Uterus (tissue), 3 donors: ENCODE measurements at regions not wholly inside any gene's neighbourhood (a gene's known extent, or its start where the extent isn't known, plus 50 kb on each side); places are given as distances from the start of the nearest gene placed in this dataset.

Source experiments
- DNase-seq, 2 donors: peaks; one replicate each; pipeline ENCODE4 v3.0.0-alpha.2; 2019 to 2020
- H3K27ac ChIP-seq, 2 donors: fragments of 200-600 bp; sonication (generic); 1 replicate in 1 of 2; 2 replicates in 1 of 2; pipeline ENCODE4 v1.5.1; 2016 to 2018
- H3K27me3 ChIP-seq, 2 donors: fragments of 200-600 bp; sonication (generic); one replicate each; pipeline ENCODE4 v1.5.1; 2018 to 2019; ENCODE audit warnings: control low read depth in 1 of 2
- H3K36me3 ChIP-seq, 2 donors: fragments of 200-600 bp; sonication (generic); one replicate each; pipeline ENCODE4 v1.5.1; 2019; ENCODE audit warnings: control low read depth in 1 of 2
- H3K4me1 ChIP-seq, 2 donors: fragments of 200-600 bp; sonication (generic); one replicate each; pipeline ENCODE4 v1.5.1; 2018 to 2019; ENCODE audit warnings: control low read depth in 1 of 2
- H3K4me3 ChIP-seq, 2 donors: fragments of 200-600 bp; sonication (generic); 1 replicate in 1 of 2; 2 replicates in 1 of 2; pipeline ENCODE4 v1.5.1; 2018 to 2019; ENCODE audit warnings: mild to moderate bottlenecking in 1 of 2
- H3K9me3 ChIP-seq, 2 donors: fragments of 200-600 bp; sonication (generic); one replicate each; pipeline ENCODE4 v1.5.1; 2019; ENCODE audit warnings: control low read depth in 1 of 2
- POLR2A ChIP-seq, 2 donors: fragments of 450-650 bp; IDR thresholded peaks; one replicate each; pipeline ENCODE4 v1.6.1; 2016; ENCODE audit warnings: antibody characterized with exemption in 2 of 2, mild to moderate bottlenecking in 1 of 2, moderate library complexity in 1 of 2
- intact Hi-C: fragments of 100-400 bp; cut with DNase I; formaldehyde crosslinking; loops from one replicate; pipeline ENCODE4 v1.15.1; 2023; ENCODE audit warnings: low total_unique reads
- TF ChIP-seq, protein P1 (sequence below), 4 experiments: fragments of 200-600 bp in 2 of 4; fragments of 450-650 bp in 2 of 4; sonication (generic) in 2 of 4; IDR thresholded peaks; one replicate each; pipeline ENCODE4 v1.5.1; 2016 to 2019; ENCODE audit warnings: antibody characterized with exemption in 4 of 4, mild to moderate bottlenecking in 2 of 4, moderate library complexity in 1 of 4
- donor health status: DM: yes; HTN: yes; CAD: no.

DNA sequence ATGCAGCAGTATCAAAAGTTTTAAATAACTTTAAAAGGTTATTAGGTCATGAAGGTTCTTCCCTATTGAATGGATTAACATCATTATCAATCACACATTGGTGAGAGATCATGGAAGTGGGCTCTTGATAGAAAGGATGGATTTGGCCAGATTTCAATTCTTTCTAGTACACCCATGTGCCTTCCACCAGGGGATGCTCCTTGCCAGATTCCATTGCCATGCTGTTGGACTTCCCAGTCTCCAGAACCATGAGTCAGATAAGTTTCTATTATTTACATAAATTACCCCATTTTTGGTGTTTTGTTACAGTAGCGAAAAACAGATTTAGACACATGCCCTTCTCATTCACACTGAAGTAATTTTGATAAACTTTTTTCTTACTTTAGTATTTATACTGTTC lies 1010.6 kb upstream of the C9orf72 start:
- TF ChIP-seq, protein P1, sequence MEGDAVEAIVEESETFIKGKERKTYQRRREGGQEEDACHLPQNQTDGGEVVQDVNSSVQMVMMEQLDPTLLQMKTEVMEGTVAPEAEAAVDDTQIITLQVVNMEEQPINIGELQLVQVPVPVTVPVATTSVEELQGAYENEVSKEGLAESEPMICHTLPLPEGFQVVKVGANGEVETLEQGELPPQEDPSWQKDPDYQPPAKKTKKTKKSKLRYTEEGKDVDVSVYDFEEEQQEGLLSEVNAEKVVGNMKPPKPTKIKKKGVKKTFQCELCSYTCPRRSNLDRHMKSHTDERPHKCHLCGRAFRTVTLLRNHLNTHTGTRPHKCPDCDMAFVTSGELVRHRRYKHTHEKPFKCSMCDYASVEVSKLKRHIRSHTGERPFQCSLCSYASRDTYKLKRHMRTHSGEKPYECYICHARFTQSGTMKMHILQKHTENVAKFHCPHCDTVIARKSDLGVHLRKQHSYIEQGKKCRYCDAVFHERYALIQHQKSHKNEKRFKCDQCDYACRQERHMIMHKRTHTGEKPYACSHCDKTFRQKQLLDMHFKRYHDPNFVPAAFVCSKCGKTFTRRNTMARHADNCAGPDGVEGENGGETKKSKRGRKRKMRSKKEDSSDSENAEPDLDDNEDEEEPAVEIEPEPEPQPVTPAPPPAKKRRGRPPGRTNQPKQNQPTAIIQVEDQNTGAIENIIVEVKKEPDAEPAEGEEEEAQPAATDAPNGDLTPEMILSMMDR (IDR thresholded peaks at IDR 0.05), result no peak
- TF ChIP-seq POLR2A (IDR thresholded peaks at IDR 0.05), result no peak
- intact Hi-C loops, result no loop called here
- Histone ChIP-seq H3K9me3 (no peaks in the 10 kb centered on the region), H3K27me3 (no peaks in the 10 kb centered on the region), H3K4me1 (no peaks in the 10 kb centered on the region), H3K36me3 (no peaks in the 10 kb centered on the region), H3K27ac (no peak overlapping the region), H3K4me3 (no peak overlapping the region)
- DNase-seq, result no peak

DNA sequence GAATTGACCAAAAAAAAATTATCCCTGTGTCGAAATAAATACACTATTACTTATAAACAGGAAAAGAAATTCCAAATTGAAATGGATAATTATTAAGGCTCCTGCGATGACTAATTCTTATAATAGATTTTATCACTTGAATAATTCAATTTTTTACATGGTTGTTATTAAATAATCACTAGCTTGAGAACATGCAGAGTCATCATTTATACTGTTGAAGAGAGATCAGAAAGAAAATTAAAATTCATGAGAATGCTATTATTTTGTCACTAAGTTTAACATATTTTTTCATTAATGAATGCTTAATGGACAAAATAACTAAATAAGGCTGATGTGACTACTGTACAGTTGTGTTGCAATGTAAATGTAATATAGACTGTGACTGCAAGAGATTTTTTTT lies 1011.3 kb upstream of the C9orf72 start:
- intact Hi-C loops, result no loop called here
- Histone ChIP-seq H3K27ac (no peak overlapping the region), H3K4me1 (no peaks in the 10 kb centered on the region), H3K9me3 (no peaks in the 10 kb centered on the region), H3K27me3 (no peaks in the 10 kb centered on the region), H3K36me3 (no peaks in the 10 kb centered on the region), H3K4me3 (no peak overlapping the region)
- TF ChIP-seq POLR2A (IDR thresholded peaks at IDR 0.05), result no peak
- TF ChIP-seq, protein P1 (IDR thresholded peaks at IDR 0.05), result no peak
- DNase-seq, result no peak

GRCh38 chr9:28587052-28587451 lies 1013.8 kb upstream of the C9orf72 start:
- Histone ChIP-seq H3K27me3 (no peaks in the 10 kb centered on the region), H3K9me3 (no peaks in the 10 kb centered on the region), H3K36me3 (no peaks in the 10 kb centered on the region), H3K4me3 (no peak overlapping the region), H3K27ac (no peak overlapping the region), H3K4me1 (no peaks in the 10 kb centered on the region)
- no peak for DNase-seq
- TF ChIP-seq POLR2A (IDR thresholded peaks at IDR 0.05), result no peak
- intact Hi-C loops, result no loop called here

- no peaks in the 10 kb centered on the region for H3K9me3 ChIP-seq
- no peaks in the 10 kb centered on the region for H3K36me3 ChIP-seq
- no peak for TF ChIP-seq POLR2A (IDR thresholded peaks at IDR 0.05)
- TF ChIP-seq, protein P1 (IDR thresholded peaks at IDR 0.05), result no peak
- H3K27me3 ChIP-seq, result no peaks in the 10 kb centered on the region
- no peaks in the 10 kb centered on the region for H3K4me1 ChIP-seq
- DNase-seq, result no peak
- intact Hi-C loops, result no loop called here
- no peak overlapping the region for H3K27ac ChIP-seq
- H3K4me3 ChIP-seq, result no peak overlapping the region
Measured at GRCh38 chr9:28598408-28598807, 1025.1 kb upstream of the C9orf72 start.

GRCh38 chr9:28600226-28600625 lies 1026.9 kb upstream of the C9orf72 start:
- DNase-seq, result no peak
- intact Hi-C loops, result no loop called here
- Histone ChIP-seq H3K4me3 (no peak overlapping the region), H3K4me1 (no peaks in the 10 kb centered on the region), H3K9me3 (no peaks in the 10 kb centered on the region), H3K27ac (no peak overlapping the region), H3K27me3 (no peaks in the 10 kb centered on the region), H3K36me3 (no peaks in the 10 kb centered on the region)
- no peak for TF ChIP-seq POLR2A (IDR thresholded peaks at IDR 0.05)
- TF ChIP-seq, protein P1 (IDR thresholded peaks at IDR 0.05), result no peak

- intact Hi-C loops, result no loop called here
- Histone ChIP-seq H3K4me3 (no peak overlapping the region), H3K9me3 (no peaks in the 10 kb centered on the region), H3K36me3 (no peaks in the 10 kb centered on the region), H3K27me3 (no peaks in the 10 kb centered on the region), H3K4me1 (no peaks in the 10 kb centered on the region), H3K27ac (no peak overlapping the region)
- no peak for DNase-seq
- TF ChIP-seq, protein P1 (IDR thresholded peaks at IDR 0.05), result no peak
- no peak for TF ChIP-seq POLR2A (IDR thresholded peaks at IDR 0.05)
Measured at GRCh38 chr9:28607843-28608242, 1034.6 kb upstream of the C9orf72 start.
